Right ventricle myocardium inferior (tissue), 1 donor: ENCODE measurements at regions not wholly inside any gene's neighbourhood (a gene's known extent, or its start where the extent isn't known, plus 50 kb on each side); places are given as distances from the start of the nearest gene placed in this dataset.
A peak's percentile ranks its signal among the peaks of the same experiment; 100 is the strongest.
"Not testable (repeated sequence)": the region's sequence is repeated elsewhere in the genome, so short reads cannot be mapped to it uniquely, and the experiment has no call there.

Source experiments
- ATAC-seq: fragments of 200-7000 bp; cut with Tn5 transposase; one replicate; pipeline ENCODE4 v1.9.1; 2020; ENCODE audit warnings: mild to moderate bottlenecking, moderate library complexity
- DNase-seq: peaks from one replicate; pipeline ENCODE4 v3.0.0; 2021; ENCODE audit errors: missing footprints
- intact Hi-C: fragments of 100-400 bp; cut with DNase I; formaldehyde crosslinking; loops from one replicate; pipeline ENCODE4 v1.11.0; 2022
- donor health status: DM: no; HTN: yes; CAD: no; lungs with severe emphysema.

- intact Hi-C loops, result no loop called here
- DNase-seq, result no peak
- ATAC-seq, result no peak
Measured at GRCh38 chr14:42510071-42510470, 903.4 kb downstream of the LRFN5 start.

- ATAC-seq, result no peak
Measured at GRCh38 chr14:42508209-42508946, 901.7 kb downstream of the LRFN5 start.

GRCh38 chr14:42504433-42504832 lies 897.8 kb downstream of the LRFN5 start:
- intact Hi-C loops, result no loop called here
- DNase-seq, result no peak
- no peak for ATAC-seq

More at GRCh38 chr14:42508209-42508946, 901.7 kb downstream of the LRFN5 start:
- intact Hi-C loops, result no loop called here
- no peak for DNase-seq

GRCh38 chr14:42499137-42499536 lies 892.5 kb downstream of the LRFN5 start:
- intact Hi-C loops, result no loop called here
- DNase-seq (no peak), ATAC-seq (no peak)

- intact Hi-C loops, result no loop called here
- no peak for DNase-seq
- no peak for ATAC-seq
Measured at GRCh38 chr14:42490536-42490935, 883.9 kb downstream of the LRFN5 start.

- intact Hi-C loops, result no loop called here
- no peak for DNase-seq
- no peak for ATAC-seq
Measured at GRCh38 chr14:42488965-42489364, 882.3 kb downstream of the LRFN5 start.

GRCh38 chr14:42482345-42482971 lies 875.8 kb downstream of the LRFN5 start:
- ATAC-seq, intact Hi-C loops: not testable (repeated sequence)
- peak; percentile 59 for DNase-seq

- intact Hi-C loops, ATAC-seq, DNase-seq: not testable (repeated sequence)
Measured at GRCh38 chr14:42481714-42482113, 875.0 kb downstream of the LRFN5 start.

GRCh38 chr14:42480255-42480654 lies 873.6 kb downstream of the LRFN5 start:
- intact Hi-C loops, result no loop called here
- no peak for ATAC-seq
- no peak for DNase-seq

- ATAC-seq, result no peak
- intact Hi-C loops, result no loop called here
- no peak for DNase-seq
Measured at GRCh38 chr14:42475289-42475688, 868.6 kb downstream of the LRFN5 start.

GRCh38 chr14:42470427-42470719 lies 863.7 kb downstream of the LRFN5 start:
- DNase-seq (no peak), ATAC-seq (no peak)
- intact Hi-C loops, result no loop called here

- DNase-seq (no peak), ATAC-seq (no peak)
- intact Hi-C loops, result no loop called here
Measured at GRCh38 chr14:42469637-42470426, 863.2 kb downstream of the LRFN5 start.

- intact Hi-C loops, result no loop called here
- no peak for DNase-seq
- ATAC-seq, result no peak
Measured at GRCh38 chr14:42460673-42461072, 854.0 kb downstream of the LRFN5 start.

- no peak for ATAC-seq
- intact Hi-C loops, result no loop called here
Measured at GRCh38 chr14:42459171-42459685, 852.6 kb downstream of the LRFN5 start.

GRCh38 chr14:42441615-42442014 lies 834.9 kb downstream of the LRFN5 start:
- intact Hi-C loops, result no loop called here
- DNase-seq, result no peak
- no peak for ATAC-seq

More at GRCh38 chr14:42459171-42459685, 852.6 kb downstream of the LRFN5 start:
- no peak for DNase-seq

GRCh38 chr14:42437809-42438208 lies 831.1 kb downstream of the LRFN5 start:
- intact Hi-C loops, result no loop called here
- no peak for DNase-seq
- no peak for ATAC-seq

GRCh38 chr14:42429401-42429800 lies 822.7 kb downstream of the LRFN5 start:
- DNase-seq (no peak), ATAC-seq (no peak)
- intact Hi-C loops, result no loop called here

GRCh38 chr14:42428996-42429395 lies 822.3 kb downstream of the LRFN5 start:
- intact Hi-C loops, result no loop called here

GRCh38 chr14:42424501-42424900 lies 817.8 kb downstream of the LRFN5 start:
- ATAC-seq (no peak), DNase-seq (no peak)
- intact Hi-C loops, result no loop called here

More at GRCh38 chr14:42428996-42429395, 822.3 kb downstream of the LRFN5 start:
- no peak for ATAC-seq
- DNase-seq, result no peak
